AG09309 (cell line): ENCODE measurements at regions not wholly inside any gene's neighbourhood (a gene's known extent, or its start where the extent isn't known, plus 50 kb on each side); places are given as distances from the start of the nearest gene placed in this dataset.

Experiments
- DNase-seq: peaks from one replicate; pipeline ENCODE4 v3.0.0-alpha.2; 2010; ENCODE audit warnings: low read depth
- H3K4me3 ChIP-seq: 2 replicates; pipeline ENCODE4 v1.5.1; 2011; ENCODE audit warnings: mild to moderate bottlenecking, low read depth, low read length, moderate library complexity; ENCODE audit not compliant: control insufficient read depth
- CTCF ChIP-seq: IDR thresholded peaks from 2 replicates; pipeline ENCODE4 v1.5.1; 2011; ENCODE audit warnings: mild to moderate bottlenecking, low read depth, low read length, inconsistent platforms; ENCODE audit not compliant: insufficient read depth, control insufficient read depth; ENCODE audit errors: missing control alignments

DNA sequence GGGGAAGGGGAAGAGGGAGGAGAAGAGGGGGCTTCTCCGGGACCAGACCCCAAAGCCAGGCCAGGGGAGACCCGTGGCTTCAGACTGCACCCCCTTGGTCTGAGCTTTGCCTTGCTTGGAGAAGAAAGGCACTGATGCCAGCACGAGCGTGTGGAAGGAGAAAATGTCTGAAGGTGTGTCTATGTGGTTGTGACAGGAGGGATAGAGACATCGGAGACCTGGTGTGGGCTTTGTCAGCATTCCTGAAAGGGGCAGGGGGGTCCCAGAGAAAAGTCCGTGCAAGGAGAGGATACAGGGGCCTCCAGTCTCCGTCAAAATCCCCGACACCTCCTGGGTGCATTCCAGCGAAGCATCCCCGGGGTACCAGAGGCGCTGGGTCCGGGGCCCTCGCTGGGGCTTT lies 139.0 kb upstream of the LHX5 start:
- DNase-seq: no peak
- TF ChIP-seq CTCF: no peak
- no peak overlapping the region for H3K4me3 ChIP-seq

GRCh38 chr12:113609692-113610469 lies 138.2 kb upstream of the LHX5 start:
- H3K4me3 ChIP-seq: no peak overlapping the region
- no peak for DNase-seq
- no peak for TF ChIP-seq CTCF

- no peak overlapping the region for H3K4me3 ChIP-seq
- no peak for TF ChIP-seq CTCF
- no peak for DNase-seq
Observed at GRCh38 chr12:113604666-113605065, 133.0 kb upstream of the LHX5 start.

- H3K4me3 ChIP-seq: no peak overlapping the region
- TF ChIP-seq CTCF: no peak
- no peak for DNase-seq
Observed at GRCh38 chr12:113601656-113602263, 130.1 kb upstream of the LHX5 start.

DNA sequence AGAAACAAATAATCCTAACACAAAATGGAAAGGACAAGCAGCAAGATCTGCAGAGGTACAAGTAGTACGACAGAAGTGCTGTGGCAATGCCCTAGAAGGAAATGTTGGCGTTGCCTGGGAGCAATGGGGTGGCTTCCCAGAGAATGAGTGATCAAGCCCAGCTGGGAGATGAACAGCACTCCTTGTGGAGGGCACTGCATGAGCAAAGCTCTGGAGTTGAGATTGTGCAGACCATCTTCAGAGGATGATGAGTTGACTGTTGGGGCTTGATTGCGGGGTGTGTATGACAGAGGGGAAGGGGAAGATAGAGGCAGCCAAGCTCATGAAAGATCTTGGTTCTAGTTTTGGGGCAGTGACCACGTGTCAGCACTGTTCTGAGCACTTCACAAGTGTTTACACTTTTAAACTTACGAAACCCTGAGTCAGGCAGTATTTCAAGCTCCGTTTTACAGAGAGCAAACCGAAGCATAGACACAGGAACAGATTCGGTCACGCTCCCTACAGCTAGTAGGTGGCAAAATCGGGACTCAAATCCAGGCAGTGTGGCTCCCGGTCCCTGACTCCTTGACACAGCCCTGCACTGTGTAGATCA lies 127.2 kb upstream of the LHX5 start:
- TF ChIP-seq CTCF: no peak
- DNase-seq: no peak
- H3K4me3 ChIP-seq: no peak overlapping the region

GRCh38 chr12:113594967-113595366 lies 123.3 kb upstream of the LHX5 start:
- H3K4me3 ChIP-seq: no peak overlapping the region
- no peak for TF ChIP-seq CTCF
- DNase-seq: no peak
